Thyroid gland (tissue), 4 donors: ENCODE measurements at regions not wholly inside any gene's neighbourhood (a gene's known extent, or its start where the extent isn't known, plus 50 kb on each side); places are given as distances from the start of the nearest gene placed in this dataset.

Source experiments
- POLR2A ChIP-seq, 2 donors: fragments of 450-650 bp; IDR thresholded peaks; one replicate each; pipeline ENCODE4 v1.6.1; 2017; ENCODE audit warnings: antibody characterized with exemption in 2 of 2, mild to moderate bottlenecking in 2 of 2, moderate library complexity in 1 of 2
- TF ChIP-seq, protein P1 (sequence below), 6 experiments: fragments of 200-600 bp in 3 of 6; fragments of 450-650 bp in 3 of 6; sonication (generic) in 3 of 6; IDR thresholded peaks; one replicate each; pipeline ENCODE4 v1.5.1; 2016 to 2019; ENCODE audit warnings: antibody characterized with exemption in 6 of 6, mild to moderate bottlenecking in 2 of 6, inconsistent platforms in 1 of 6, moderate library complexity in 1 of 6

DNA sequence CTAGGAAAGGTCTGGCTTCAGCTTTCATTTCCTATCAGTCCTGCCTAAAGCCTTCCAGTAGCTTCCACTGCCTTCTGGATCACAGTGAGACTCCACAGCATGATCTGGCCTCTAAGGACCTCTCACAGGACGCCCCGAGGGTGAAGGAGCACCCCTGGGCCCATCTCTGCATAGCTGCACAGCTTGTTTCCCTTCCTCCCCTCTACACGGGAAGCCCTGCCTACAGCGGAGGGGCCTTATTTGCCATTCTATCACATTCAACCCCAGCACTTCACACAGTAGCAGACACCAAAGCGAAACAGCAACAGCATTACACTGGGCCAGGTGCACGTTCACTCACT is 162.3 kb upstream of the GRK3 start:
- TF ChIP-seq, protein P1, sequence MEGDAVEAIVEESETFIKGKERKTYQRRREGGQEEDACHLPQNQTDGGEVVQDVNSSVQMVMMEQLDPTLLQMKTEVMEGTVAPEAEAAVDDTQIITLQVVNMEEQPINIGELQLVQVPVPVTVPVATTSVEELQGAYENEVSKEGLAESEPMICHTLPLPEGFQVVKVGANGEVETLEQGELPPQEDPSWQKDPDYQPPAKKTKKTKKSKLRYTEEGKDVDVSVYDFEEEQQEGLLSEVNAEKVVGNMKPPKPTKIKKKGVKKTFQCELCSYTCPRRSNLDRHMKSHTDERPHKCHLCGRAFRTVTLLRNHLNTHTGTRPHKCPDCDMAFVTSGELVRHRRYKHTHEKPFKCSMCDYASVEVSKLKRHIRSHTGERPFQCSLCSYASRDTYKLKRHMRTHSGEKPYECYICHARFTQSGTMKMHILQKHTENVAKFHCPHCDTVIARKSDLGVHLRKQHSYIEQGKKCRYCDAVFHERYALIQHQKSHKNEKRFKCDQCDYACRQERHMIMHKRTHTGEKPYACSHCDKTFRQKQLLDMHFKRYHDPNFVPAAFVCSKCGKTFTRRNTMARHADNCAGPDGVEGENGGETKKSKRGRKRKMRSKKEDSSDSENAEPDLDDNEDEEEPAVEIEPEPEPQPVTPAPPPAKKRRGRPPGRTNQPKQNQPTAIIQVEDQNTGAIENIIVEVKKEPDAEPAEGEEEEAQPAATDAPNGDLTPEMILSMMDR (IDR thresholded peaks at IDR 0.05), result no peak
- no peak for TF ChIP-seq POLR2A (IDR thresholded peaks at IDR 0.05)
